HL-60 (cell line): ENCODE measurements at regions not wholly inside any gene's neighbourhood (a gene's known extent, or its start where the extent isn't known, plus 50 kb on each side); places are given as distances from the start of the nearest gene placed in this dataset.

ENCODE experiments used
- DNase-seq, 2 experiments: peaks; one replicate each; pipeline ENCODE4 v3.0.0-alpha.2; 2010 to 2020; ENCODE audit warnings: low read depth in 1 of 2, low spot score in 1 of 2
- H3K27ac ChIP-seq: fragments of 250-450 bp; sonication (Bioruptor Pico); replicated peaks from 2 replicates; pipeline ENCODE4 v1.5.1; 2020; ENCODE audit warnings: mild to moderate bottlenecking, moderate library complexity
- H3K27me3 ChIP-seq: fragments of 250-450 bp; sonication (Bioruptor Pico); 2 replicates; pipeline ENCODE4 v1.5.1; 2021; ENCODE audit warnings: mild to moderate bottlenecking, moderate library complexity; ENCODE audit not compliant: insufficient read depth, poor library complexity, severe bottlenecking
- H3K4me3 ChIP-seq: replicated peaks from 2 replicates; pipeline ENCODE4 v1.5.1; 2011; ENCODE audit warnings: mild to moderate bottlenecking, control low read depth, low read length; ENCODE audit not compliant: insufficient read depth
- CTCF ChIP-seq: IDR thresholded peaks from one replicate; pipeline ENCODE4 v1.5.1; 2011; ENCODE audit warnings: low read length, control low read depth, inconsistent platforms; ENCODE audit not compliant: insufficient read depth
- GABPA ChIP-seq: IDR thresholded peaks from 2 replicates; pipeline ENCODE4 v1.6.1; 2012; ENCODE audit warnings: low read depth
- POLR2AphosphoS5 ChIP-seq: IDR thresholded peaks from 2 replicates; pipeline ENCODE4 v1.6.1; 2012; ENCODE audit warnings: low read depth
- SPI1 ChIP-seq: IDR thresholded peaks from 2 replicates; pipeline ENCODE4 v1.6.1; 2012; ENCODE audit warnings: low read depth, mild to moderate bottlenecking, borderline replicate concordance
- TF ChIP-seq, protein P1 (sequence below): IDR thresholded peaks from 2 replicates; pipeline ENCODE4 v1.6.1; 2012; ENCODE audit warnings: low read depth; ENCODE audit not compliant: insufficient replicate concordance

GRCh38 chr13:30128591-30128990 is 178.8 kb downstream of the KATNAL1 start:
- no peak for TF ChIP-seq POLR2AphosphoS5
- TF ChIP-seq CTCF = no peak
- TF ChIP-seq, protein P1, sequence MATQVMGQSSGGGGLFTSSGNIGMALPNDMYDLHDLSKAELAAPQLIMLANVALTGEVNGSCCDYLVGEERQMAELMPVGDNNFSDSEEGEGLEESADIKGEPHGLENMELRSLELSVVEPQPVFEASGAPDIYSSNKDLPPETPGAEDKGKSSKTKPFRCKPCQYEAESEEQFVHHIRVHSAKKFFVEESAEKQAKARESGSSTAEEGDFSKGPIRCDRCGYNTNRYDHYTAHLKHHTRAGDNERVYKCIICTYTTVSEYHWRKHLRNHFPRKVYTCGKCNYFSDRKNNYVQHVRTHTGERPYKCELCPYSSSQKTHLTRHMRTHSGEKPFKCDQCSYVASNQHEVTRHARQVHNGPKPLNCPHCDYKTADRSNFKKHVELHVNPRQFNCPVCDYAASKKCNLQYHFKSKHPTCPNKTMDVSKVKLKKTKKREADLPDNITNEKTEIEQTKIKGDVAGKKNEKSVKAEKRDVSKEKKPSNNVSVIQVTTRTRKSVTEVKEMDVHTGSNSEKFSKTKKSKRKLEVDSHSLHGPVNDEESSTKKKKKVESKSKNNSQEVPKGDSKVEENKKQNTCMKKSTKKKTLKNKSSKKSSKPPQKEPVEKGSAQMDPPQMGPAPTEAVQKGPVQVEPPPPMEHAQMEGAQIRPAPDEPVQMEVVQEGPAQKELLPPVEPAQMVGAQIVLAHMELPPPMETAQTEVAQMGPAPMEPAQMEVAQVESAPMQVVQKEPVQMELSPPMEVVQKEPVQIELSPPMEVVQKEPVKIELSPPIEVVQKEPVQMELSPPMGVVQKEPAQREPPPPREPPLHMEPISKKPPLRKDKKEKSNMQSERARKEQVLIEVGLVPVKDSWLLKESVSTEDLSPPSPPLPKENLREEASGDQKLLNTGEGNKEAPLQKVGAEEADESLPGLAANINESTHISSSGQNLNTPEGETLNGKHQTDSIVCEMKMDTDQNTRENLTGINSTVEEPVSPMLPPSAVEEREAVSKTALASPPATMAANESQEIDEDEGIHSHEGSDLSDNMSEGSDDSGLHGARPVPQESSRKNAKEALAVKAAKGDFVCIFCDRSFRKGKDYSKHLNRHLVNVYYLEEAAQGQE = no peak
- no peak for TF ChIP-seq GABPA
- TF ChIP-seq SPI1 = no peak
- DNase-seq = no peak
- Histone ChIP-seq H3K27ac (no peak overlapping the region), H3K27me3 (no peaks in the 10 kb centered on the region), H3K4me3 (no peak overlapping the region)

- TF ChIP-seq, protein P1 = no peak
- no peak for TF ChIP-seq GABPA
- TF ChIP-seq POLR2AphosphoS5 = no peak
- no peak for TF ChIP-seq SPI1
- TF ChIP-seq CTCF = no peak
- no peak for DNase-seq
- Histone ChIP-seq H3K4me3 (no peak overlapping the region), H3K27me3 (no peaks in the 10 kb centered on the region), H3K27ac (no peak overlapping the region)
Observed at GRCh38 chr13:30128095-30128494, 179.3 kb downstream of the KATNAL1 start.

GRCh38 chr13:30126903-30127428 is 180.4 kb downstream of the KATNAL1 start:
- Histone ChIP-seq H3K27me3 (no peaks in the 10 kb centered on the region), H3K4me3 (no peak overlapping the region), H3K27ac (no peak overlapping the region)
- no peak for DNase-seq
- TF ChIP-seq POLR2AphosphoS5 = no peak
- TF ChIP-seq, protein P1 = no peak
- no peak for TF ChIP-seq GABPA
- no peak for TF ChIP-seq CTCF
- TF ChIP-seq SPI1 = no peak
